ENCODE measurements at regions not wholly inside any gene's neighbourhood (a gene's known extent, or its start where the extent isn't known, plus 50 kb on each side); places are given as distances from the start of the nearest gene placed in this dataset.

GRCh38 chrX:145464650-145465049 lies 217.3 kb downstream of the SPANXN1 start:
- Histone ChIP-seq H3K36me3 (no peaks in the 10 kb centered on the region), H3K4me3 (no peak overlapping the region), H3K27me3 (no peaks in the 10 kb centered on the region), H3K9me3 (no peaks in the 10 kb centered on the region), H3K27ac (no peak overlapping the region), H3K4me1 (no peaks in the 10 kb centered on the region)
- TF ChIP-seq CTCF (IDR thresholded peaks at IDR 0.05) (no peak), POLR2A (IDR thresholded peaks at IDR 0.05) (no peak)
- 61% methylated on average over 3 of the region's 3 CpGs for WGBS (ENCODE audit: insufficient coverage, low coverage, low lambda C conversion rate, missing lambda C conversion rate)
- DNase-seq (no peak), ATAC-seq (no peak)
- intact Hi-C loops (cut with DNase I): no loop called here

- 26% methylated on average over 7 of the region's 7 CpGs for WGBS (ENCODE audit: insufficient coverage, low coverage, low lambda C conversion rate, missing lambda C conversion rate)
- no peak for ATAC-seq
- no peak overlapping the region for H3K27ac ChIP-seq
- TF ChIP-seq POLR2A (IDR thresholded peaks at IDR 0.05) (no peak), CTCF (IDR thresholded peaks at IDR 0.05) (no peak)
- H3K9me3 ChIP-seq: no peaks in the 10 kb centered on the region
- no peak overlapping the region for H3K4me3 ChIP-seq
- no peak for DNase-seq
- no peaks in the 10 kb centered on the region for H3K4me1 ChIP-seq
- intact Hi-C loops (cut with DNase I): no loop called here
- H3K27me3 ChIP-seq: no peaks in the 10 kb centered on the region
- H3K36me3 ChIP-seq: no peaks in the 10 kb centered on the region
These were observed 228.4 kb downstream of the SPANXN1 start for GRCh38 chrX:145475725-145476124.

- DNase-seq (no peak), ATAC-seq (no peak)
- Histone ChIP-seq H3K27ac (no peak overlapping the region), H3K36me3 (no peaks in the 10 kb centered on the region), H3K4me3 (no peak overlapping the region), H3K27me3 (no peaks in the 10 kb centered on the region), H3K4me1 (no peaks in the 10 kb centered on the region), H3K9me3 (no peaks in the 10 kb centered on the region)
- no peak for TF ChIP-seq POLR2A (IDR thresholded peaks at IDR 0.05)
- intact Hi-C loops (cut with DNase I): no loop called here
These were observed 237.4 kb downstream of the SPANXN1 start for GRCh38 chrX:145484740-145485139.

GRCh38 chrX:145502670-145503069 lies 255.4 kb downstream of the SPANXN1 start:
- DNase-seq: no peak
- no peaks in the 10 kb centered on the region for H3K36me3 ChIP-seq
- H3K4me1 ChIP-seq: no peaks in the 10 kb centered on the region
- intact Hi-C loops (cut with DNase I): no loop called here
- no peak overlapping the region for H3K4me3 ChIP-seq
- H3K27ac ChIP-seq: no peak overlapping the region
- no peak for TF ChIP-seq CTCF (IDR thresholded peaks at IDR 0.05)
- no peak for TF ChIP-seq POLR2A (IDR thresholded peaks at IDR 0.05)
- no peak for ATAC-seq
- no peaks in the 10 kb centered on the region for H3K27me3 ChIP-seq
- no peaks in the 10 kb centered on the region for H3K9me3 ChIP-seq
- WGBS (ENCODE audit: insufficient coverage, low coverage, low lambda C conversion rate, missing lambda C conversion rate): 33% methylated on average over 4 of the region's 4 CpGs

- no peaks in the 10 kb centered on the region for H3K4me1 ChIP-seq
- no peak for ATAC-seq
- no peak for DNase-seq
- no peaks in the 10 kb centered on the region for H3K36me3 ChIP-seq
- intact Hi-C loops (cut with DNase I): no loop called here
- WGBS (ENCODE audit: insufficient coverage, low coverage, low lambda C conversion rate, missing lambda C conversion rate): 33% methylated on average over 5 of the region's 5 CpGs
- H3K4me3 ChIP-seq: no peak overlapping the region
- H3K27ac ChIP-seq: no peak overlapping the region
- H3K27me3 ChIP-seq: no peaks in the 10 kb centered on the region
- TF ChIP-seq CTCF (IDR thresholded peaks at IDR 0.05): no peak
- TF ChIP-seq POLR2A (IDR thresholded peaks at IDR 0.05): no peak
- H3K9me3 ChIP-seq: no peaks in the 10 kb centered on the region
These were observed 258.9 kb downstream of the SPANXN1 start for GRCh38 chrX:145506214-145506613.
